Large intestine (tissue), 3 donors: ENCODE measurements at regions not wholly inside any gene's neighbourhood (a gene's known extent, or its start where the extent isn't known, plus 50 kb on each side); places are given as distances from the start of the nearest gene placed in this dataset.
A peak's percentile ranks its signal among the peaks of the same experiment; 100 is the strongest.

Source experiments
- DNase-seq, 2 donors: peaks; one replicate each; pipeline versions ENCODE4 v3.0.0 to v3.0.0-alpha.2; 2013
- H3K27ac ChIP-seq: one replicate; pipeline ENCODE4 v1.5.1; 2013; ENCODE audit warnings: low read length
- H3K27me3 ChIP-seq: 2 replicates; pipeline ENCODE4 v1.6.1; 2013; ENCODE audit warnings: low read length; ENCODE audit not compliant: control insufficient read depth, insufficient read depth
- H3K36me3 ChIP-seq: 2 replicates; pipeline ENCODE4 v1.6.1; 2013; ENCODE audit warnings: low read length; ENCODE audit not compliant: control insufficient read depth, insufficient read depth
- H3K4me1 ChIP-seq: one replicate; pipeline ENCODE4 v1.6.1; 2013; ENCODE audit warnings: low read length; ENCODE audit not compliant: control insufficient read depth, insufficient read depth
- H3K4me3 ChIP-seq: one replicate; pipeline ENCODE4 v1.5.1; 2013; ENCODE audit warnings: low read length
- H3K9me3 ChIP-seq: one replicate; pipeline ENCODE4 v1.6.1; 2013; ENCODE audit warnings: mild to moderate bottlenecking, low read depth, low read length, moderate library complexity; ENCODE audit not compliant: control insufficient read depth
- WGBS: methylation state at CpG from one replicate; pipeline ENCODE4 v1.1.5; 2013; ENCODE audit warnings: low lambda C conversion rate; ENCODE audit not compliant: insufficient coverage; 5-methylcytosine and 5-hydroxymethylcytosine counted together

DNA sequence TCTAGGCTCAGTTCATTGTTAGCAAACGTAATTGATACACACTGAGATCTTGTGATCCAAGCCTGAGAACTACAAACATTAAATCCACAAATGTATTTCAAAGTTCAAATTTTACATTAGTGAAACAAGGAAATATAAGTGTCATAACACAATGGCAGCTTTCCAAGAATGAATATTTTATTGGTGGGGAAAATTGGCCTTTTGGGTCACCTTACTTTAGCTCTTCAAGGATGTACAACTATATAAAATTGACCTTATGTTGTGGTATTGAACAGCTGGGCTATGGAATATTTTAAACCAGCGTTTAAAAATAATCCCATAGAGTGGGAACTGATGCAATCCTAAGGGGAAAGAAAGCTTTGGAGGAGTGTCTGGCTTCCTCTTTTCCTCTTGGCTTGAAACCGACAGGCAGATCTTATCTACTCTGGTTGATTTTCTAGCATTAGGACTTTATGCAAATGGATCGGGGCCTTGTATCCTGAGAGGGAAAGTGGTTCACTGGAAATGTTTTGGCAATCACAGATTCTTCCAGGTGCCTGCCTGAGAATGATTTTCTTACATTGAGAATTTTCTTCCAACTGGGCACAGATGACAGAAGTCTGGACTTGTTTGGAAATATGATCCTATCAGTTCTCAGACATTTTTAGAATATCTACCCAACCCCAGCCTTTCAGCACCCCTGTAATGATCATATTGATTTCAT lies 184.8 kb upstream of the ECI2 start:
- Histone ChIP-seq H3K36me3 (no peaks in the 10 kb centered on the region), H3K27me3 (no peaks in the 10 kb centered on the region), H3K27ac (peak overlapping the region; percentile 4), H3K9me3 (no peaks in the 10 kb centered on the region), H3K4me1 (peaks cover 3% of the 10 kb centered on the region), H3K4me3 (no peak overlapping the region)
- DNase-seq, result peak in 1 of 2 donors; percentile 75
- WGBS, result 33% methylated on average over 1 of the region's 4 CpGs

DNA sequence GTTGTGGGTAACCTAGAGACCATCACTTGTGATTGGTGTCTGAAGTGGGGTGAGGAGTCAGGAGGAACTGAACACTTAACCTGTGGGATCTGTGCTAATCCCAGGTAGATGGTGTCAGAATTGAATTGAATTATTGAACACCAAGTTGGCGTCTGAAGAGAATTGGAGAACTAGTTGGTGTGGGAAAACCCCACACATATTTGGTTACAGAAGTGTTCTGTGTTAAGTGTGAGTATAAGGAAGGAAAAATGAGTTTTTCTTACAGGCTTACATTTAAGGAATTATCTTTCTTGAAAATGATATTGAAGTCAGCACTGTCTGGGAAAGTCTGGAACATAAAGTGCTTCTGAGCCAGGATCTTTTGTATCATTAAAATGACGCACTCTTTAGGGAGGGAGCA lies 182.9 kb upstream of the ECI2 start:
- Histone ChIP-seq H3K9me3 (peaks cover 3% of the 10 kb centered on the region), H3K27ac (no peak overlapping the region), H3K4me3 (no peak overlapping the region), H3K4me1 (peaks cover 3% of the 10 kb centered on the region), H3K27me3 (no peaks in the 10 kb centered on the region), H3K36me3 (no peaks in the 10 kb centered on the region)
- DNase-seq, result no peak
- no CpG with 5 or more reads among the region's 2 CpGs for WGBS

DNA sequence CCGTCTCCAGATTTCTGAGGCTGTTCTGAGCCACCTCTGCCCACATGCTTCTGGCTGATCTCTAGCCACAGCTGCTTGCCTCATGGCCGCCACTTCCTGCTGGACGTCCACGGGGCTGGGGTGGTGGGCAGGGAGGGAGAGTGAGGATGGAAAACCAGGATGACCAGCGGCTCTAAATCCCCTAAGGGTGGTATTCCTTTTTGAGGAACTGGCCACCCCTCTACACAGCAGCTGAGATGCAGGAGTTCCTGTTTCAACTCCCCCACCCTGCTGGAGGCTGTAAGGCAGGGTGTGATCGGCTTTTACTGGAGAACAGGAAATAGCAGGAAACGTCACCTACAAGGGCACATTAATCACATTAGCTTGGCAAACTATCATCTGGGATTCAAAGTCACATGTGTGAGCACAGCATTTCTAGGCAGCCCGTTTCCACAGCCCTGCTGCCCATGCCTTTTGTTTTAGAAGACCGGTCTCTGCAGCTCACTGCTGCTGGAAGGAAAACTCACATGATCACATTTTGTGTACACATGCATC lies 181.6 kb upstream of the ECI2 start:
- peaks cover 6% of the 10 kb centered on the region for H3K9me3 ChIP-seq
- H3K27ac ChIP-seq, result no peak overlapping the region
- 100% methylated on average over 1 of the region's 9 CpGs for WGBS
- H3K27me3 ChIP-seq, result no peaks in the 10 kb centered on the region
- peak; percentile 58 to 75 for DNase-seq
- no peaks in the 10 kb centered on the region for H3K36me3 ChIP-seq
- H3K4me1 ChIP-seq, result peaks cover 3% of the 10 kb centered on the region
- H3K4me3 ChIP-seq, result no peak overlapping the region

DNA sequence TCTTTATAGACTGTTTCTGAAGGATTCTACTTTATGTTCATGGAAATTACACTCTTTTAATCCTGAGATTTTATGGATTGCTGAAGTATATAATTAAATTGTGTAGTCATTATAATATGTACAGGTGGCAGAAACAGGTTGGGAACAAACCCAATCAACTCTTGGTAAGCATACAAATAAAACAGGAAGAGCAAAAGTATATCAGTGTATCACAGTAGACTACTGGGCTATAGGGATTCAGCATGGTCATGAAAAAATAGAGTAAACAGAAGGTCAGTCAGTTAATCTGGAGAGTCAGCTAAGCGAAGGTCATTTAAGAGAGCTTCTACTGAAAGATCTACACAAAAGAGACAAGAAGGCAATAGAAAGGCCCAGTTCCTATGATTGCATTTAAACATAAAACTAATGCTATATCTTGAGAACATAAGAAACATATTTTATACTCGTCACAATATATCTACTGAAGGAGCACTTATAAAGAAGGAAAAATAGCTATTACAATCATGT lies 178.9 kb upstream of the ECI2 start:
- Histone ChIP-seq H3K9me3 (peaks cover 9% of the 10 kb centered on the region), H3K27ac (no peak overlapping the region), H3K4me1 (no peaks in the 10 kb centered on the region), H3K36me3 (no peaks in the 10 kb centered on the region), H3K27me3 (no peaks in the 10 kb centered on the region), H3K4me3 (no peak overlapping the region)
- no peak for DNase-seq
- 44% methylated on average over 1 of the region's 2 CpGs for WGBS

DNA sequence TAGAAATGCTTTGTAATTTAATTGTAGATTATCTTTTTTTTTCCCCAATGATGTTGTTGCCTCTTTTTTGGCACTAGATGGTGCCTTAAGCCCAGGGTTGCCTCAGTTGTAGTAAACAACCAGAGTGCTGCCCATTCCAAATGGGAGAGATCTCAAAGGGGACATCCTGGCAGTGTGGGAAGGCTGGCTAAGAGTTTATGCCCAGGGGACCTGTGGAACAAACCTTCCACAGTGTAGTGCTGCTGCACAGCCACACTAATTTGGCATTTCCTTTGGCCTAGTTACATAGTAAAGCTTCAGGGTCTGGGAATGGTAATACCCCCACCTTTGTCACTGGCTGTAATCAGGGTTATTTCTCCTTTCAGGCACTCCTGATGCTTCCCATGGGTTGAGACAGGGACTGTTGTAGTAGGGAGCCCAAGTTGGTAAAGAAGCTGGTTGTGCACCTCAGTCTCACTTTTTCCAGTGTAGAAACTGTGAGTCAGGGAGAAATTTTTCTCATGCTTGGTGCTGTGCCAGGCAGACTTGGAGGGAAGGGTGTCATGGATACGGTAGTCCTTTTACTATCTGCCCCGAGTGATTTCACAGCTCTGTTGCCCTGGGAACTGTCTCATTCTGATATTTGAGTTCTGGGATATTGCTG lies 177.8 kb upstream of the ECI2 start:
- H3K36me3 ChIP-seq, result no peaks in the 10 kb centered on the region
- DNase-seq, result no peak
- peaks cover 9% of the 10 kb centered on the region for H3K9me3 ChIP-seq
- H3K27me3 ChIP-seq, result no peaks in the 10 kb centered on the region
- H3K27ac ChIP-seq, result no peak overlapping the region
- H3K4me1 ChIP-seq, result no peaks in the 10 kb centered on the region
- H3K4me3 ChIP-seq, result no peak overlapping the region
- no CpG with 5 or more reads among the region's 2 CpGs for WGBS

DNA sequence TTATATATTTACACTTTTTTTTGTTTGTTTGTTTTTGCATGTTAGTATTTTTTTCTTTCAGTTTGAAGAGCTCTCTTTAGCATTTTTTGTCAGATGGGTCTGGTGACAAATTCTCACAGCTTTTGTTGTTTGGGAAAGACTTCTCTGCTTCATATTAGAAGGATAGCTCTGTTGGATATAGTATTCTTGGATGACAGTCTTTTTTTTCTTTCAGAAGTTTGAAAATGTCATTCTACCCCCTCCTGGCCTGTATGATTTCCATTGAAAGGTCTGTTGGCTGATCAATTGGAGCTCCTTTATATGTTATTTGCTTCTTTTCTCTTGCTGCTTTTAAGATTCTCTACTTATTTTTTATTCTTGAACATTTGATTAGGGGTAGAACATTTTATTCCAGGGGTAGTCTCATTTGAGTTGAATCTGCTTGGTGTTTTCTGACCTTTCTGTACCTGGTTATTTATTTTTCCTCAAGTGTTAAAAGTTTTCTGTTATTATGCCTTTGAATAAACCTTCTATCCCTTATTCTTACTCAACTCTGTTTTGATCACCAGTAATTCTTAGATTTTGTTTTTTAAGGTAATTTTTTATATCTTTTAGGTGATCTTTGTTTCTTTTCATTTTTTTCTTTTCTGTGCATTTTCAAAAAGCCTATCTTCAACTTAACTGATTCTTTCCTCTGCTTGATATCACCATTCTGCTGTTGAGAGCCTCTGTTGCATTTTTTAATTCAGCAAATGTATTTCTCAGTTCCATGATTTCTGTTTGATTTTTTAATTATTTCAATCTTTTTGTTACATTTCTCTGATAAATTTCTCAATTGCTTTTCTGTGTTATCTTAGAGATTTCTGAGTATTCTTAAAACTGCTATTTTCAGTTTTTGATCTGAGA lies 176.8 kb upstream of the ECI2 start:
- Histone ChIP-seq H3K4me3 (no peak overlapping the region), H3K36me3 (no peaks in the 10 kb centered on the region), H3K9me3 (peaks cover 9% of the 10 kb centered on the region), H3K27me3 (no peaks in the 10 kb centered on the region), H3K27ac (no peak overlapping the region), H3K4me1 (no peaks in the 10 kb centered on the region)
- no peak for DNase-seq

DNA sequence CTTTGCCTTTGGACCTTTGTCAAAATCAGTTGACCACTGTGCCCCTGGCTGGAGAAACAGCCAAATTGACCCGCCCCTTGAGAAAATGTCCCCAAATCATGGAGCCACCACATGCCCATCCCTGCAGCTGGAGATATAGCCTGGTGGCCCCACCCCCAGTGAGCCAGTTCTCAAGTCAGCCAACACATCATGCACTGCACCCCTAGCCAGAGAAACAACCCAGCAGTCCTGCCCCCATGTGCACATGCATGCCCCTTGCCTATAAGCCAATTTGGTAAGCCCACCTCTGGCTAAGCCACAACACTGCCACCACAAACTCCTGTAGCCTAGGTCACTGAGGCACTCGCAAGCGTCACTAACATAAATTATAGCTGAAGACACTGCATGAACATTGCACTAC lies 174.2 kb upstream of the ECI2 start:
- Histone ChIP-seq H3K36me3 (no peaks in the 10 kb centered on the region), H3K4me3 (no peak overlapping the region), H3K9me3 (peaks cover 9% of the 10 kb centered on the region), H3K27me3 (no peaks in the 10 kb centered on the region), H3K27ac (no peak overlapping the region), H3K4me1 (no peaks in the 10 kb centered on the region)
- no peak for DNase-seq
- WGBS, result no CpG with 5 or more reads among the region's 3 CpGs

DNA sequence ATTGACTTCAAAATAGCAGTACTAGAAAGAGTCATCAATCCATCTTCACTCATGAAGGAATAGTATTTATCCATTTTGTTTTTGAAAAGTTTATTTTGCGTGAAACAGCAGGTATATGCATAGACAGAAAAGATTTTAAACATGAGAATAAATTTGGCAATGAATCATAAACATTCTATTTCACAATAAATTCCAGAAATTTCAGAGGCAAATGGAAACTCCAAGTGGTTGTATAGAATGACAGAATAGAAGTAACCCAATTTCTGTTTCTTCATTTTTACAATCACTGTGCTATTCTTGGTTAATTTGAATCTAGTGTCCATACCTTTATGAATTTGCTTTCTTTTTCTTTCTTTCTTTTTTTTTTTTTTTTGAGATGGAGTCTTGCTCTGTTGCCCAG lies 173.0 kb upstream of the ECI2 start:
- Histone ChIP-seq H3K4me3 (no peak overlapping the region), H3K4me1 (no peaks in the 10 kb centered on the region), H3K27me3 (no peaks in the 10 kb centered on the region), H3K9me3 (peaks cover 6% of the 10 kb centered on the region), H3K27ac (no peak overlapping the region), H3K36me3 (no peaks in the 10 kb centered on the region)
- 67% methylated on average over 1 of the region's 1 CpG for WGBS
- no peak for DNase-seq

DNA sequence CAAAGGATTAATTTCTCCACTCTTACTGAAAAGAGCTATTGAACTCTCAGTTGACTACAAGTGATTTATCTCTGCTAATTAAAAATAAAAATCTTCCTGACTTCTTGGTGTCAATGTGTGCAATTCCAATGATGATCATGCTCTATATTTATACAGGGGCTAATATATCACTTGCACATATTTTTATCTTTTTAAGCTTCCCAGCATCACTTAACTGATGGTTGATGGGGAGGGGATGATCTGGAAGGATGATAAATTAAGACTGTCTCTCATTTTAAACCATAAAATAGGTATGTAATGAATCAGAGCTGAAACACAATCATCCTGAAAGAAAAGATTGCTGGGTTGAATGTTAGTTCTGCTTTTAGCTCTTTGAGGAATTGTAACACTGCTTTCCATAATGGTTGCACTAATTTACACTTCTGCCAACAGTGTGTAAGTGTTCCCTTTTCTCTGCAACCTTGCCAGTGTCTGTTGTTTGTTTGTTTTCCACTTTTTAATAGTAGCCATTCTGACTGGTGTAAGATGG lies 169.6 kb upstream of the ECI2 start:
- H3K27me3 ChIP-seq, result no peaks in the 10 kb centered on the region
- H3K4me3 ChIP-seq, result no peak overlapping the region
- H3K27ac ChIP-seq, result no peak overlapping the region
- no peaks in the 10 kb centered on the region for H3K36me3 ChIP-seq
- peaks cover 3% of the 10 kb centered on the region for H3K4me1 ChIP-seq
- DNase-seq, result no peak
- H3K9me3 ChIP-seq, result no peaks in the 10 kb centered on the region

DNA sequence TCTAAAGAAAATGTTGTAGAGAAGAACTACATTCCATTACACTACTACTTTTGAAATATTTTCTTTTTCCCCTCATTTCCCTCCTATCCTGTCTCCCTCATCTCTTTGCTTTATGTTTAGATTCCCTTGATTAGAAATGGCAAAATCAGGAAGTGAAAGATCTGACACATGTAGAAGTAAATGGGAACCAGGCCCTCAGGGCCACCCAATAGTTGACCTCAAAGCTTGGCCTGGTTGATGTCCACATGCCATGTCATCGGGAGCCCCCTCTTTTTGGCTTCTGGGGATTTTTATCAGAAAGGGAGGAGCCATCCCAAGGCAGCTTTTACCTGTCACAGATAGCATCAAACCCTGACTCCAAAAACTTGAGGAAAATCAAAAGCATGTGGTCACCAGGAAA lies 168.3 kb upstream of the ECI2 start:
- no peak for DNase-seq
- no peak overlapping the region for H3K4me3 ChIP-seq
- no CpG with 5 or more reads among the region's 1 CpG for WGBS
- H3K4me1 ChIP-seq, result peaks cover 3% of the 10 kb centered on the region
- no peak overlapping the region for H3K27ac ChIP-seq
- H3K9me3 ChIP-seq, result no peaks in the 10 kb centered on the region
- no peaks in the 10 kb centered on the region for H3K27me3 ChIP-seq
- no peaks in the 10 kb centered on the region for H3K36me3 ChIP-seq
